K562 (cell line): ENCODE measurements at regions not wholly inside any gene's neighbourhood (a gene's known extent, or its start where the extent isn't known, plus 50 kb on each side); places are given as distances from the start of the nearest gene placed in this dataset.

Experiments used
- CXXC5 ChIP-seq: fragments of 250-450 bp; sonication (Bioruptor Pico); IDR thresholded peaks from 2 replicates; pipeline ENCODE4 v1.8.0; 2022; ENCODE audit warnings: inconsistent platforms, mild to moderate bottlenecking, moderate library complexity
- EGR1 ChIP-seq: fragments of 450-650 bp; conservative IDR thresholded peaks from 2 replicates; pipeline ENCODE4 v1.6.1; 2017; ENCODE audit warnings: mild to moderate bottlenecking
- FOXA1 ChIP-seq: fragments of 450-650 bp; IDR thresholded peaks from 2 replicates; pipeline ENCODE4 v1.6.1; 2016; ENCODE audit warnings: mild to moderate bottlenecking, borderline replicate concordance
- JUND ChIP-seq, 2 experiments: IDR thresholded peaks; 2 replicates in 1 of 2; 3 replicates in 1 of 2; pipeline ENCODE4 v1.6.1; 2011; ENCODE audit warnings: borderline replicate concordance in 2 of 2, low read depth in 2 of 2, low read length in 2 of 2, improper control_type of control experiment in 1 of 2, missing biosample characterization in 1 of 2, missing genetic modification characterization in 1 of 2, missing genetic modification reagents in 1 of 2
- PPARD ChIP-seq: fragments of 250-450 bp; sonication (Bioruptor Pico); IDR thresholded peaks from 2 replicates; pipeline ENCODE4 v1.8.0; 2022; ENCODE audit warnings: inconsistent platforms, mild to moderate bottlenecking, moderate library complexity
- SMAD2 ChIP-seq: fragments of 150-350 bp; IDR thresholded peaks from 2 replicates; pipeline ENCODE4 v1.6.1; 2014; ENCODE audit warnings: low read depth, mild to moderate bottlenecking, low read length
- SMAD3 ChIP-seq: fragments of 450-650 bp; formaldehyde crosslinking; conservative IDR thresholded peaks from 2 replicates; pipeline ENCODE4 v1.4.0; 2020; ENCODE audit warnings: mild to moderate bottlenecking
- TEAD4 ChIP-seq, 2 experiments: sonication (generic) in 1 of 2; formaldehyde crosslinking in 1 of 2; IDR thresholded peaks; 2 replicates each; pipeline versions ENCODE4 v1.6.1 to v1.8.0; 2012 to 2022; ENCODE audit warnings: borderline replicate concordance in 1 of 2, inconsistent platforms in 1 of 2, low read length in 1 of 2, mild to moderate bottlenecking in 1 of 2, missing genetic modification reagents in 1 of 2
- VEZF1 ChIP-seq: fragments of 200-800 bp; sonication (Bioruptor generic); IDR thresholded peaks from 2 replicates; pipeline ENCODE4 v1.6.1; 2017; ENCODE audit warnings: missing genetic modification characterization, missing compliant biosample characterization
- ZFP36 ChIP-seq: fragments of 150-350 bp; IDR thresholded peaks from 2 replicates; pipeline ENCODE4 v1.6.1; 2018; ENCODE audit warnings: low read length, low read depth; ENCODE audit not compliant: partially characterized antibody
- ZNF778 ChIP-seq: fragments of 450-650 bp; formaldehyde crosslinking; IDR thresholded peaks from 2 replicates; pipeline ENCODE4 v1.4.0; 2020; ENCODE audit warnings: mild to moderate bottlenecking, moderate library complexity
- TF ChIP-seq, protein P1 (sequence below), 2 experiments: fragments of 450-650 bp in 1 of 2; sonication (generic) in 1 of 2; formaldehyde crosslinking in 1 of 2; IDR thresholded peaks; 2 replicates each; pipeline versions ENCODE4 v1.7.1 to v1.9.0; 2016 to 2022; ENCODE audit warnings: inconsistent platforms in 1 of 2, mild to moderate bottlenecking in 1 of 2, missing genetic modification reagents in 1 of 2
- TF ChIP-seq, protein P2 (sequence below): IDR thresholded peaks from 2 replicates; pipeline ENCODE4 v1.6.1; 2016; ENCODE audit warnings: missing genetic modification characterization, missing compliant biosample characterization

DNA sequence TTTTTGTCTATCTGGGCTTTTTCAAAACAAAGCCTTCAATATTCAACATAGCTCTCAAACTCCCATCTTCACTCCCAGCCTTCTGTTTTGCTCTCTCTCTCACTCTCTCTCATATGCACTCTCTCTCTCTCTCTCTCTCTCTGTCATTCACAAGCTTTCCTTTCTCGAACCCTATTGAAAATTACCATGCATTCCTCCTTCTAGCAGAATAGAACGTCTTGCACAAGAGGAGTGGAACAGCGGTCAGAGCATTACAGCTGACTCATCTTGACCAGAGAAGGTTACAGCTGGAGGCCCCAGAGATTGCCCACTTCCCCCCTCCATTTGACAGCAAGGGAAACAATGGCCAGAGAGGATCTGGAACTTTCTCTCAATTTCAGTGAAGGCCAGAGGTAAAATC, 51.0 kb upstream of the LIFR start (continued):
- no peak for TF ChIP-seq PPARD (CRISPR knock-in tag)
- TF ChIP-seq JUND (IDR thresholded peaks at IDR 0.05; ENCODE audit: borderline replicate concordance, low read depth, low read length) = peak; percentile 71
- peak; percentile 80; the same call in 2 of the 3 replicates for TF ChIP-seq JUND (tag; IDR thresholded peaks at IDR 0.05; ENCODE audit: borderline replicate concordance, low read depth, low read length)
- no peak for TF ChIP-seq SMAD2
- TF ChIP-seq, protein P1, sequence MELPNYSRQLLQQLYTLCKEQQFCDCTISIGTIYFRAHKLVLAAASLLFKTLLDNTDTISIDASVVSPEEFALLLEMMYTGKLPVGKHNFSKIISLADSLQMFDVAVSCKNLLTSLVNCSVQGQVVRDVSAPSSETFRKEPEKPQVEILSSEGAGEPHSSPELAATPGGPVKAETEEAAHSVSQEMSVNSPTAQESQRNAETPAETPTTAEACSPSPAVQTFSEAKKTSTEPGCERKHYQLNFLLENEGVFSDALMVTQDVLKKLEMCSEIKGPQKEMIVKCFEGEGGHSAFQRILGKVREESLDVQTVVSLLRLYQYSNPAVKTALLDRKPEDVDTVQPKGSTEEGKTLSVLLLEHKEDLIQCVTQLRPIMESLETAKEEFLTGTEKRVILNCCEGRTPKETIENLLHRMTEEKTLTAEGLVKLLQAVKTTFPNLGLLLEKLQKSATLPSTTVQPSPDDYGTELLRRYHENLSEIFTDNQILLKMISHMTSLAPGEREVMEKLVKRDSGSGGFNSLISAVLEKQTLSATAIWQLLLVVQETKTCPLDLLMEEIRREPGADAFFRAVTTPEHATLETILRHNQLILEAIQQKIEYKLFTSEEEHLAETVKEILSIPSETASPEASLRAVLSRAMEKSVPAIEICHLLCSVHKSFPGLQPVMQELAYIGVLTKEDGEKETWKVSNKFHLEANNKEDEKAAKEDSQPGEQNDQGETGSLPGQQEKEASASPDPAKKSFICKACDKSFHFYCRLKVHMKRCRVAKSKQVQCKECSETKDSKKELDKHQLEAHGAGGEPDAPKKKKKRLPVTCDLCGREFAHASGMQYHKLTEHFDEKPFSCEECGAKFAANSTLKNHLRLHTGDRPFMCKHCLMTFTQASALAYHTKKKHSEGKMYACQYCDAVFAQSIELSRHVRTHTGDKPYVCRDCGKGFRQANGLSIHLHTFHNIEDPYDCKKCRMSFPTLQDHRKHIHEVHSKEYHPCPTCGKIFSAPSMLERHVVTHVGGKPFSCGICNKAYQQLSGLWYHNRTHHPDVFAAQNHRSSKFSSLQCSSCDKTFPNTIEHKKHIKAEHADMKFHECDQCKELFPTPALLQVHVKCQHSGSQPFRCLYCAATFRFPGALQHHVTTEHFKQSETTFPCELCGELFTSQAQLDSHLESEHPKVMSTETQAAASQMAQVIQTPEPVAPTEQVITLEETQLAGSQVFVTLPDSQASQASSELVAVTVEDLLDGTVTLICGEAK (IDR thresholded peaks at IDR 0.05) = 0 out of 2 replicates have a peak, but pooled peaks have one; percentile 35
- TF ChIP-seq, protein P1 (CRISPR knock-in tag; IDR thresholded peaks at IDR 0.05) = no peak
- no peak for TF ChIP-seq ZNF778 (CRISPR knock-in tag)
- TF ChIP-seq, protein P2, sequence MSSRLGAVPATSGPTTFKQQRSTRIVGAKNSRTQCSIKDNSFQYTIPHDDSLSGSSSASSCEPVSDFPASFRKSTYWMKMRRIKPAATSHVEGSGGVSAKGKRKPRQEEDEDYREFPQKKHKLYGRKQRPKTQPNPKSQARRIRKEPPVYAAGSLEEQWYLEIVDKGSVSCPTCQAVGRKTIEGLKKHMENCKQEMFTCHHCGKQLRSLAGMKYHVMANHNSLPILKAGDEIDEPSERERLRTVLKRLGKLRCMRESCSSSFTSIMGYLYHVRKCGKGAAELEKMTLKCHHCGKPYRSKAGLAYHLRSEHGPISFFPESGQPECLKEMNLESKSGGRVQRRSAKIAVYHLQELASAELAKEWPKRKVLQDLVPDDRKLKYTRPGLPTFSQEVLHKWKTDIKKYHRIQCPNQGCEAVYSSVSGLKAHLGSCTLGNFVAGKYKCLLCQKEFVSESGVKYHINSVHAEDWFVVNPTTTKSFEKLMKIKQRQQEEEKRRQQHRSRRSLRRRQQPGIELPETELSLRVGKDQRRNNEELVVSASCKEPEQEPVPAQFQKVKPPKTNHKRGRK (tag) = peak; percentile 26; the same call in 1 of the 2 replicates
- TF ChIP-seq CXXC5 (CRISPR knock-in tag) = no peak
- peak; percentile 54 for TF ChIP-seq TEAD4 (IDR thresholded peaks at IDR 0.05; ENCODE audit: low read length)
- no peak for TF ChIP-seq TEAD4 (CRISPR knock-in tag; IDR thresholded peaks at IDR 0.05; ENCODE audit: borderline replicate concordance)
- TF ChIP-seq ZFP36 = peak; percentile 40
- TF ChIP-seq EGR1 = no peak
- TF ChIP-seq FOXA1 = no peak
- TF ChIP-seq SMAD3 = no peak
- TF ChIP-seq VEZF1 (CRISPR knock-in tag) = peak; percentile 85
